ENCODE measurements at regions not wholly inside any gene's neighbourhood (a gene's known extent, or its start where the extent isn't known, plus 50 kb on each side); places are given as distances from the start of the nearest gene placed in this dataset.

DNA sequence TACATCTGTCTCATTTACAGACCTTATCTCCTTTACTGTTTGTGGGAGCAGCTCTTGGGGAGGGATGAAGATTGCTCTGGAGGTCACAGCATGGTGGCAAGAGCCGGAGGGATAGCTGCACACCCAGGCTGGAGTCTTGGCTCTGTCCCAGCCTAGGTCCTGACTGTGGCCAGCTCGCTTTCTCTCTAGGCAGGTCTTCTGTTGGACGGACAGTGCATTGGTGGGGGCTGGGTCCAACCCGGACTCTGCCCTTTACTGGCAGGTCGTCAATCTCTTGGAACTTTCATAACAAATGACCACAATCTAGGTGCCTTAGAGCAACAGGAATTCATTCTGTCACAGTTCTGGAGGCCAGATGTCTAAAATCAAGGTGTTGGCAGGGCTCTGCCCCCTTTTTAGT lies 319.8 kb upstream of the C1orf174 start:
- H3K56ac ChIP-seq (ENCODE audit: extremely low read depth, insufficient read depth, low read length): no peak overlapping the region
- H3K18ac ChIP-seq (ENCODE audit: low read depth, low read length): no peak overlapping the region
- H2AFZ ChIP-seq (replicated peaks; ENCODE audit: low read length, poor library complexity): no peak overlapping the region
- POLR2A ChIA-PET (ENCODE audit: unreplicated experiment): no interaction called here
- H2BK5ac ChIP-seq (ENCODE audit: low read depth, low read length, poor library complexity, severe bottlenecking): no peak overlapping the region
- no peak overlapping the region for H2AK5ac ChIP-seq (ENCODE audit: low read depth, low read length)
- CTCF ChIA-PET: no interaction called here
- no CpG with 5 or more reads among the region's 5 CpGs for WGBS, 2 experiments (ENCODE audit: extremely low coverage in 2 of 2, insufficient read length in 1 of 2)
- H2BK20ac ChIP-seq (ENCODE audit: low read depth, low read length): no peak overlapping the region
- no peaks in the 10 kb centered on the region for H3K36me3 ChIP-seq (ENCODE audit: control insufficient read depth, insufficient read depth, low read length)
- ATAC-seq (ENCODE audit: low read depth) (no peak), DNase-seq (no peak)
- TF ChIP-seq SMC3 (IDR thresholded peaks at IDR 0.05; ENCODE audit: low read depth, low read length): no peak
- TF ChIP-seq, protein P1, sequence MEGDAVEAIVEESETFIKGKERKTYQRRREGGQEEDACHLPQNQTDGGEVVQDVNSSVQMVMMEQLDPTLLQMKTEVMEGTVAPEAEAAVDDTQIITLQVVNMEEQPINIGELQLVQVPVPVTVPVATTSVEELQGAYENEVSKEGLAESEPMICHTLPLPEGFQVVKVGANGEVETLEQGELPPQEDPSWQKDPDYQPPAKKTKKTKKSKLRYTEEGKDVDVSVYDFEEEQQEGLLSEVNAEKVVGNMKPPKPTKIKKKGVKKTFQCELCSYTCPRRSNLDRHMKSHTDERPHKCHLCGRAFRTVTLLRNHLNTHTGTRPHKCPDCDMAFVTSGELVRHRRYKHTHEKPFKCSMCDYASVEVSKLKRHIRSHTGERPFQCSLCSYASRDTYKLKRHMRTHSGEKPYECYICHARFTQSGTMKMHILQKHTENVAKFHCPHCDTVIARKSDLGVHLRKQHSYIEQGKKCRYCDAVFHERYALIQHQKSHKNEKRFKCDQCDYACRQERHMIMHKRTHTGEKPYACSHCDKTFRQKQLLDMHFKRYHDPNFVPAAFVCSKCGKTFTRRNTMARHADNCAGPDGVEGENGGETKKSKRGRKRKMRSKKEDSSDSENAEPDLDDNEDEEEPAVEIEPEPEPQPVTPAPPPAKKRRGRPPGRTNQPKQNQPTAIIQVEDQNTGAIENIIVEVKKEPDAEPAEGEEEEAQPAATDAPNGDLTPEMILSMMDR (conservative IDR thresholded peaks at IDR 0.05; ENCODE audit: low read depth, low read length): no peak
- TF ChIP-seq CEBPB (IDR thresholded peaks at IDR 0.05; ENCODE audit: low read depth, low read length): no peak
- TF ChIP-seq, protein P2, sequence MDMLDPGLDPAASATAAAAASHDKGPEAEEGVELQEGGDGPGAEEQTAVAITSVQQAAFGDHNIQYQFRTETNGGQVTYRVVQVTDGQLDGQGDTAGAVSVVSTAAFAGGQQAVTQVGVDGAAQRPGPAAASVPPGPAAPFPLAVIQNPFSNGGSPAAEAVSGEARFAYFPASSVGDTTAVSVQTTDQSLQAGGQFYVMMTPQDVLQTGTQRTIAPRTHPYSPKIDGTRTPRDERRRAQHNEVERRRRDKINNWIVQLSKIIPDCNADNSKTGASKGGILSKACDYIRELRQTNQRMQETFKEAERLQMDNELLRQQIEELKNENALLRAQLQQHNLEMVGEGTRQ (IDR thresholded peaks at IDR 0.05; ENCODE audit: low read depth, low read length): no peak
- TF ChIP-seq, protein P3, sequence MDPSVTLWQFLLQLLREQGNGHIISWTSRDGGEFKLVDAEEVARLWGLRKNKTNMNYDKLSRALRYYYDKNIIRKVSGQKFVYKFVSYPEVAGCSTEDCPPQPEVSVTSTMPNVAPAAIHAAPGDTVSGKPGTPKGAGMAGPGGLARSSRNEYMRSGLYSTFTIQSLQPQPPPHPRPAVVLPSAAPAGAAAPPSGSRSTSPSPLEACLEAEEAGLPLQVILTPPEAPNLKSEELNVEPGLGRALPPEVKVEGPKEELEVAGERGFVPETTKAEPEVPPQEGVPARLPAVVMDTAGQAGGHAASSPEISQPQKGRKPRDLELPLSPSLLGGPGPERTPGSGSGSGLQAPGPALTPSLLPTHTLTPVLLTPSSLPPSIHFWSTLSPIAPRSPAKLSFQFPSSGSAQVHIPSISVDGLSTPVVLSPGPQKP (IDR thresholded peaks at IDR 0.05; ENCODE audit: borderline replicate concordance, low read depth, low read length): no peak
- TF ChIP-seq RCOR1 (IDR thresholded peaks at IDR 0.05; ENCODE audit: insufficient replicate concordance, low read length): no peak
- no peak for TF ChIP-seq MAFK (IDR thresholded peaks at IDR 0.05; ENCODE audit: low read depth, low read length)
- TF ChIP-seq NFE2L2 (IDR thresholded peaks at IDR 0.05; ENCODE audit: low read depth, low read length): no peak
- TF ChIP-seq RFX5 (IDR thresholded peaks at IDR 0.05; ENCODE audit: low read depth, low read length): no peak
- TF ChIP-seq MXI1 (IDR thresholded peaks at IDR 0.05; ENCODE audit: borderline replicate concordance, low read depth, low read length): no peak
- TF ChIP-seq FOS (IDR thresholded peaks at IDR 0.05; ENCODE audit: low read depth, low read length): no peak
- TF ChIP-seq RAD21 (IDR thresholded peaks at IDR 0.05; ENCODE audit: low read length): no peak
- TF ChIP-seq POLR2A (IDR thresholded peaks at IDR 0.05; ENCODE audit: low read depth, low read length): no peak
- TF ChIP-seq BHLHE40 (IDR thresholded peaks at IDR 0.05; ENCODE audit: low read depth, low read length): no peak
- TF ChIP-seq MAZ (IDR thresholded peaks at IDR 0.05; ENCODE audit: borderline replicate concordance, low read depth, low read length): no peak
- TF ChIP-seq CHD1 (IDR thresholded peaks at IDR 0.05; ENCODE audit: low read depth, low read length): no peak
- no peaks in the 10 kb centered on the region for H3K9me1 ChIP-seq (ENCODE audit: insufficient read depth, low read length)
- no peak overlapping the region for H4K5ac ChIP-seq (ENCODE audit: low read depth, low read length)
- in situ Hi-C loops (cut with MboI; ENCODE audit: low sequenced_read_pairs) (no loop called here), intact Hi-C loops (cut with micrococcal nuclease) (no loop called here), dilution Hi-C loops (cut with HindIII; ENCODE audit: low sequenced_read_pairs, unreplicated experiment) (no loop called here)
- H4K8ac ChIP-seq (ENCODE audit: low read depth in 2 of 2, low read length in 2 of 2): no peak overlapping the region
- no peak overlapping the region for H2BK120ac ChIP-seq (ENCODE audit: low read depth, low read length)
- no peak overlapping the region for H2AK9ac ChIP-seq (replicated peaks; ENCODE audit: low read depth, low read length, poor library complexity)
- H3K4ac ChIP-seq (ENCODE audit: low read depth, low read length): no peak overlapping the region
- H3K4me2 ChIP-seq (ENCODE audit: low read depth, low read length): no peak overlapping the region
- H2BK15ac ChIP-seq (ENCODE audit: low read depth, low read length): no peak overlapping the region
- peaks cover 48% of the 10 kb centered on the region for H3K9me3 ChIP-seq (ENCODE audit: control insufficient read depth, insufficient read depth, low read length)
- no peak overlapping the region for H3K4me3 ChIP-seq (ENCODE audit: insufficient read depth, low read depth, low read length)
- H3K4me1 ChIP-seq (ENCODE audit: control insufficient read depth, insufficient read depth, low read length): no peaks in the 10 kb centered on the region
- BruUV-seq (replicated peaks): no TSS peak
- no peaks in the 10 kb centered on the region for H3K27me3 ChIP-seq (ENCODE audit: control insufficient read depth, insufficient read depth, low read length)
- H3K27ac ChIP-seq (ENCODE audit: insufficient read depth, low read length): no peak overlapping the region
- H4K20me1 ChIP-seq (ENCODE audit: insufficient read depth, low read length): no peaks in the 10 kb centered on the region
- no peak overlapping the region for H3K14ac ChIP-seq (replicated peaks; ENCODE audit: low read depth, low read length)
- no peak overlapping the region for H3K9ac ChIP-seq (ENCODE audit: low read depth, low read length)
- H4K91ac ChIP-seq (ENCODE audit: insufficient read depth, low read depth, low read length): no peak overlapping the region
- no peaks in the 10 kb centered on the region for H3K79me1 ChIP-seq (ENCODE audit: low read depth in 1 of 2, low read length in 2 of 2)
- H3K23ac ChIP-seq (ENCODE audit: low read depth, low read length): no peak overlapping the region
